ENCODE measurements at regions not wholly inside any gene's neighbourhood (a gene's known extent, or its start where the extent isn't known, plus 50 kb on each side); places are given as distances from the start of the nearest gene placed in this dataset.

GRCh38 chr16:85196976-85197375, 84.7 kb upstream of the CIBAR2 start:
- TF ChIP-seq, protein P1, sequence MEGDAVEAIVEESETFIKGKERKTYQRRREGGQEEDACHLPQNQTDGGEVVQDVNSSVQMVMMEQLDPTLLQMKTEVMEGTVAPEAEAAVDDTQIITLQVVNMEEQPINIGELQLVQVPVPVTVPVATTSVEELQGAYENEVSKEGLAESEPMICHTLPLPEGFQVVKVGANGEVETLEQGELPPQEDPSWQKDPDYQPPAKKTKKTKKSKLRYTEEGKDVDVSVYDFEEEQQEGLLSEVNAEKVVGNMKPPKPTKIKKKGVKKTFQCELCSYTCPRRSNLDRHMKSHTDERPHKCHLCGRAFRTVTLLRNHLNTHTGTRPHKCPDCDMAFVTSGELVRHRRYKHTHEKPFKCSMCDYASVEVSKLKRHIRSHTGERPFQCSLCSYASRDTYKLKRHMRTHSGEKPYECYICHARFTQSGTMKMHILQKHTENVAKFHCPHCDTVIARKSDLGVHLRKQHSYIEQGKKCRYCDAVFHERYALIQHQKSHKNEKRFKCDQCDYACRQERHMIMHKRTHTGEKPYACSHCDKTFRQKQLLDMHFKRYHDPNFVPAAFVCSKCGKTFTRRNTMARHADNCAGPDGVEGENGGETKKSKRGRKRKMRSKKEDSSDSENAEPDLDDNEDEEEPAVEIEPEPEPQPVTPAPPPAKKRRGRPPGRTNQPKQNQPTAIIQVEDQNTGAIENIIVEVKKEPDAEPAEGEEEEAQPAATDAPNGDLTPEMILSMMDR (IDR thresholded peaks at IDR 0.05): no peak
- TF ChIP-seq POLR2A (IDR thresholded peaks at IDR 0.05): no peak

All from thyroid gland (tissue), 4 donors.